ENCODE measurements at regions not wholly inside any gene's neighbourhood (a gene's known extent, or its start where the extent isn't known, plus 50 kb on each side); places are given as distances from the start of the nearest gene placed in this dataset.
"Not testable (repeated sequence)": the region's sequence is repeated elsewhere in the genome, so short reads cannot be mapped to it uniquely, and the experiment has no call there.

- TF ChIP-seq POLR2A, CTCF, EP300 (IDR thresholded peaks at IDR 0.05): not testable (repeated sequence)
Observed at GRCh38 chr2:116038758-116039157, 1596.3 kb downstream of the DPP10 start.
